Brain pericyte (primary cell): ENCODE measurements at regions not wholly inside any gene's neighbourhood (a gene's known extent, or its start where the extent isn't known, plus 50 kb on each side); places are given as distances from the start of the nearest gene placed in this dataset.

ENCODE experiments used
- DNase-seq: peaks from one replicate; pipeline ENCODE4 v3.0.0-alpha.2; 2012; ENCODE audit warnings: low read depth, low spot score

GRCh38 chr3:150168698-150169097 is 198.0 kb upstream of the PFN2 start:
- DNase-seq: no peak

DNA sequence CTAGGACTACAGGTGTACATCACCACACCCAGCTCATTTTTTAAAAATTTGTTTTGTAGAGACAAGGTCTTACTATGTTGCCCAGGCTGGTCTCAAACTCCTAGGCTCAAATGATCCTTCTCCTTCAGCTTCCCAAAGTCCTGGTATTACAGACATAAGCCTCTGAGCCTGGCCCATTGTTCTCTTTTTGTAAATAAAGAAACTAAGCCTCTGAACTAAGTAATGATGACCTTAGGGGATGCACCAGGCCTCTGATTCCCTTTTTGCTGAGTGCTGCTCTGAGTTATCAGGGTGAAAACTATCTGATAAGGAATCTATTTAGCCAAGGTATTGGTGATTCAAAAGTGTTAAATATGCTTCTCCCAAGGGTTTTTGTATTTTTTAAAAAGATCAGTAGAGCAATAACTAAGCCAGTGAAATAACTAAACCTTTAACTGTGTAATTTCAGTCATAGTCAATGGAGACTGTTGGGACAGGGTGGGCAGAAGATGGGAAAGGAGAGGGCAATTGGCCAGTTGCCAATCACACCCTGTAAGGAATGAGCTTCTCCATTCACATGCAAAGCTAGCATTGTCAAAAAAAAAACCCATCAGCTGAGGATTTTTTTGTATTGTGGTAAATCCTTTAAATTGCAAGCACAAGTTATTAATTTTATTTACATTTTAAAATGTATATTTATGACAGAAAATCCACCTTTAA is 194.8 kb upstream of the PFN2 start:
- no peak for DNase-seq

DNA sequence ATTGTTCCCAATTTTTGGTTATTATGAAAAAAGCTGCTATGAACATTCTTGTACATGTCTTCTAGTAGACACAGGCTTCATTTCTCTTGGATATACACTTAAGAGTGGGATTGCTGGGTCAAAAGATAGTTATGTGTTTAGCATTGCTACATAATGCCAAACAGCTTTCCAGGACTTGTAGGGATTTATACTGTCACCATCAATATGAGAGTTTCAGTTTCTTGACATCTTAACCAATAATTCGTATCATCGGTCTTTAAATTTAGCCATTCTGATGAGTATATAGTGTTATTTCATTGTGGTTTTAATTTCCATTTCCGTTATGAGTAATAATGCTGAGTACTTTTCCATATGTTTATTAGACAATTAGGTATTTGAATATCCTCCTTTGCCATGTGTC is 190.3 kb upstream of the PFN2 start:
- no peak for DNase-seq

- no peak for DNase-seq
These were observed 188.4 kb upstream of the PFN2 start for GRCh38 chr3:150158943-150159625.

DNA sequence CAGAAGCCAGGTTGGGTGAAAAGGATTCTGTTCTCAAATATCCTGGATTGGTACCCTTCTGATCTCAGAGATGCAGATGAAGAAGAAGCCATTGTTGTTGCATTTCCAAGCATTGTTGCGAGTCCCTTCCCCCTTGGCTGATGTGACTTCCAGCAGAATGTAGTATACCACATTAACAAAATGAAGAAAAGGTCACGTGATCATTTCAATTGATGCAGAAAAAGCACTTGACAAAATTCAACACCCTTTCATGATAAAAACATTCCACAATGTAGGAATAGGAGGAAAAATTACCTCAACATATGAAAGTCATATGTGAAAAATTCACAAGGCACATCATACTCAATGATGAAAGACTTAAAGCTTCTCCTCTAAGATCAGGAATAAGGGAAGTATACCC is 181.9 kb upstream of the PFN2 start:
- DNase-seq: no peak

GRCh38 chr3:150150633-150151032 is 179.9 kb upstream of the PFN2 start:
- no peak for DNase-seq

GRCh38 chr3:150149651-150150051 is 179.0 kb upstream of the PFN2 start:
- no peak for DNase-seq

GRCh38 chr3:150148227-150148626 is 177.5 kb upstream of the PFN2 start:
- DNase-seq: no peak

- DNase-seq: peak; percentile 52
These were observed 177.1 kb upstream of the PFN2 start for GRCh38 chr3:150147776-150148175.

DNA sequence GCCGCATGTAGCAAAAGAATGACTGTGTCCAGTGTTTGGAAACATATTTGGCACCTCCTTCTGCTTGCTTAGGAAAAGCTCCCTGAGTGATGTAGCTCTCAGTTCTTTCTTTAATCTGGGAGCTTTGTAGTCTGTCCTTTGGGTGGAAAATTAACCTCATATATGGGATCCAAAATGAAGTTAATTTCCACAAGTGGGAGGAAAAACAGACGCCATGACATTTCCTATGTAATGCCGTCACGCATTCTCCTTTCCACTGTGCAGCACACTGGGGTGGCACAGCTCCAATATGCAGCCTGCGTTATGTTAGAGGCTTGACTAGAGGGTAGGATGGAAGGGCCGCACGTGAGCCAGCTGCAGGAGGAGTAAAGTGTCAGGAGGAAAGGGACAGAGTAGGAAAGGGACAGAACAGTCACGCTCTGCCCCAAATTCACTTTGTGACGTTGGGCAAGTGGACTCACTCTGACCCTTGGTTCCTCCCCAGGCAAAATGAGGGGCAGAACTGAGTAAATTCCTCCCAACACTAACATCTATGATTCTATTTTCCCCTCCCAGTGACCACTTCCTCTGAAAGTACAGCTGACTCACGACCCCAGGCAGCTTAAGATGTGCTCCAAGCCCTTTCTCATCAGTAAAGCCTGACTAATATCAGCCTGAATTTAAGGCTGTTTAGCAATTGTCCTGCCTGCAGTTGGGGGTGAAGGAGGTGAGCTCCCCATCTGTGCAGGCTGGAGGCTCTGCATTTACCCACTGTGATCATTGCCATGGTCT is 176.5 kb upstream of the PFN2 start:
- DNase-seq: peak; percentile 50

DNA sequence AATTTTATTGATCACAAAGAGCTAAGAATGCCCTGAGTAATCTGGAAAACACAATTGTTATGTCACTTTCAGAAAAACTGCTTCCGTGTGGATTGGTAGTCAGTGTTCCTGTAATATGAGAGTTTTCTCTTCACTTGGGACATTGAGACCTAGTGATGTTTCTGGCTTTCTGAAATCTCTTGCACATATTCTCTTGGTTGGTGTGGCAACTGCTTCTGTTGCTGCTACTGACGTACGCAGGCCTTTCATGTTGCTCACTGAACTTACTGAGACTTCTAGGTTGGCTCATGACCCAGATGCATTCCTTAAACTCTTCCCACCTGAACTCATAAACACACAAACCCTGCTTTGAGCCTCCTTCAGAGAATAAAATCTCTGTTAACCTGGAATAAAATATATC is 175.0 kb upstream of the PFN2 start:
- no peak for DNase-seq

DNA sequence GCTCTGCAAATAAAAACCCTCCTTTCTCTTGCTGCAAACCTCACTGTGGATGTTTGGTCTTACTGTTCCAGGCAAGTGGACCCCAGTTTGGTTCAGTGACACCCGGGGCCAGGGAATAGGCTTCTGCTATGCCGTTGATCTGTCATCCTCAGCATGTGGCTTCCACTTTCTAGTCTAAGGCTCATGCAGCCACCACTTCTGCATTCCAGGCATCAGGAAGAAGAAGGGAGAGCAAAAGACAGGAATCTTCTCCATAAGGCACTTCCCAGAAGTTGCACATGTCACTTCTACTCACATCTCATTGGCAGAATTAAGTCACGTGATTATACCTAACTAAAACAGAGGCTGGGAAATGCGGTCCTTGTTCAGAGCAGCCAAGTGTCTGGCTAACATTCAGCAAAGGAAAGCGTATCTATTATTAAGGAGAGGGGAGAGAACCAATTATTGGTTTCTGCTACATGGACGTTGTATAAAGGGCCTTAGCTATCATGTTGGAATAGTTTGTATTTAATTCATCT is 173.6 kb upstream of the PFN2 start:
- DNase-seq: no peak

DNA sequence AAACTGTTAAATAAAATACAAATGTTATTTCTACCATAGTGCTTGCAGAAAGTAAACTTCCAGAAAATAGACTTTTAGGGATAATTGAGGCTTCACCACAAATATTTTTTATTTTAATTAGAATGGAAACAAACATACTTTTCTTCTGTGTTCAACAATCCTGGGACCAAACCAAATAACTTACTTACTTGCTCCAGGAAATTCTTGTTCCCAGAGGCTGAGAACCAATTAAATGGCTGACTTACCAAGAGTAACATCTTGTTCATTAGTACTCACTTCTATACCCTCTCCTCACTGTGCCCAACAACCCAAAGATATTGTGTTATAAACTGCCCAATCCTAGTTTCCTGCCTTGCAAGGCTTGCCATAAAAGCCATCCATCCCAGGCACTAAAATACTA is 172.2 kb upstream of the PFN2 start:
- no peak for DNase-seq

GRCh38 chr3:150141790-150142326 is 171.2 kb upstream of the PFN2 start:
- no peak for DNase-seq

- no peak for DNase-seq
These were observed 170.1 kb upstream of the PFN2 start for GRCh38 chr3:150140614-150141321.

- no peak for DNase-seq
These were observed 168.1 kb upstream of the PFN2 start for GRCh38 chr3:150138824-150139223.

- DNase-seq: no peak
These were observed 165.5 kb upstream of the PFN2 start for GRCh38 chr3:150136242-150136641.

- no peak for DNase-seq
These were observed 164.6 kb upstream of the PFN2 start for GRCh38 chr3:150135287-150135721.

- no peak for DNase-seq
These were observed 162.6 kb upstream of the PFN2 start for GRCh38 chr3:150133293-150133692.

DNA sequence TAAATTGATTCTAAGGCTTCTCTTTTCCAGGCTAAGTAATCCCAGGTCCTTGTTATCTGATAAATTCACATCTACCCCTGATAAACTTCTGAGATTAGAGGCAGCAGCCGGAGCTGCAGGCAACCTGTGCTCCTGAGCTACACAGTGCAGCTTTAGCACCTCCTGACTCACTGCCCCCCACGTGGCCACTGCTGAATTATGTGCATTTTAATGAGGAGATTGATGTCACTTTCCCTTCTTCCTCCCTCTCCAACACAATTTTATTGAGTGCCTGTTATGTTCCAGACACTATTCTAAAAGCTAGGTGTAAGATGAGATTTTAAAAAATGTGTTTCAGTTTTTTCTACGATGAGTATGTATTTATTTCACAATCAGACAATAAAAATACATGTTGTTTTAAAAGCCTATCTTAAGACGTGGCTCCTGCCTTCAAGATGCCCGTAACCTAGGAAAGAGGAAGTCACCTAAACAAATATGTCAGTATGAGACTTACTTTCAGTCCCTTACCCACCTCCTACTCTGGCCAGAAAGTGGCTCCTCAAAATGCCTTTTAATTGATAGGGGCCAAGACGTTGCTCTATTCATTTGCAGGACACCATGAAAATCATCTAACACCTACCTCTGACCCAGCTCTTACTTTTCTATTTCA is 161.5 kb upstream of the PFN2 start:
- DNase-seq: no peak

DNA sequence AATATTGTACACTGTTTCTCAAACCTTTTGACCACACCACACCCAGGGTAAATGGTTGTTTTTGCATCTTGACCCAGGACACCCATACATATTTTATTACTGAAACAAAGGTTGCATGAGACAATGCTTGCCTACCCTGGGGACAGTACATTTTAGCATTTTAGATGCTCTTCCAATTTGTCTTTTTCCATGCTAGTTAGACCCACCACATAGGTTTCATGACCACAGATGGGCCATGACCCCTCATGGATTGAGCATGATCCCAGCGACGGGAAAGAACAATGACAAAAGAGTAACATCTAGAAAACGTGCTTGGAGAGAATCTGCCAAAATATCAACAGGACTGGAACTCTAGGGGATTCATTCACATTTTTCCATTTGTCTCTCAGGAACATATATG is 161.0 kb upstream of the PFN2 start:
- no peak for DNase-seq
